Neutrophil (primary cell): ENCODE measurements at regions not wholly inside any gene's neighbourhood (a gene's known extent, or its start where the extent isn't known, plus 50 kb on each side); places are given as distances from the start of the nearest gene placed in this dataset.

Experiments
- H3K27ac ChIP-seq: fragments of 200-600 bp; sonication (generic); 2 replicates; pipeline ENCODE4 v1.5.1; 2016; ENCODE audit warnings: mild to moderate bottlenecking, moderate library complexity
- H3K27me3 ChIP-seq: fragments of 200-600 bp; sonication (generic); 2 replicates; pipeline ENCODE4 v1.6.0; 2016; ENCODE audit warnings: mild to moderate bottlenecking
- H3K36me3 ChIP-seq: fragments of 200-600 bp; sonication (generic); 2 replicates; pipeline ENCODE4 v1.5.1; 2017
- H3K4me1 ChIP-seq, 2 experiments: fragments of 200-600 bp in 1 of 2; sonication (generic) in 1 of 2; 1 replicate in 1 of 2; 2 replicates in 1 of 2; pipeline versions ENCODE4 v1.5.1 to v1.6.1; 2013 to 2016; ENCODE audit warnings: low read depth in 1 of 2, low read length in 1 of 2, mild to moderate bottlenecking in 1 of 2, moderate library complexity in 1 of 2; ENCODE audit not compliant: control insufficient read depth in 1 of 2, insufficient read depth in 1 of 2
- H3K4me3 ChIP-seq, 2 experiments: fragments of 200-600 bp in 1 of 2; sonication (generic) in 1 of 2; 1 replicate in 1 of 2; 2 replicates in 1 of 2; pipeline ENCODE4 v1.5.1; 2013 to 2016; ENCODE audit warnings: low read depth in 1 of 2, low read length in 1 of 2, mild to moderate bottlenecking in 1 of 2, moderate library complexity in 1 of 2
- H3K9me3 ChIP-seq: fragments of 200-600 bp; sonication (generic); 2 replicates; pipeline ENCODE4 v1.5.1; 2016
- TF ChIP-seq, protein P1 (sequence below): fragments of 200-600 bp; sonication (generic); IDR thresholded peaks from 2 replicates; pipeline ENCODE4 v1.5.1; 2016; ENCODE audit warnings: antibody characterized with exemption

DNA sequence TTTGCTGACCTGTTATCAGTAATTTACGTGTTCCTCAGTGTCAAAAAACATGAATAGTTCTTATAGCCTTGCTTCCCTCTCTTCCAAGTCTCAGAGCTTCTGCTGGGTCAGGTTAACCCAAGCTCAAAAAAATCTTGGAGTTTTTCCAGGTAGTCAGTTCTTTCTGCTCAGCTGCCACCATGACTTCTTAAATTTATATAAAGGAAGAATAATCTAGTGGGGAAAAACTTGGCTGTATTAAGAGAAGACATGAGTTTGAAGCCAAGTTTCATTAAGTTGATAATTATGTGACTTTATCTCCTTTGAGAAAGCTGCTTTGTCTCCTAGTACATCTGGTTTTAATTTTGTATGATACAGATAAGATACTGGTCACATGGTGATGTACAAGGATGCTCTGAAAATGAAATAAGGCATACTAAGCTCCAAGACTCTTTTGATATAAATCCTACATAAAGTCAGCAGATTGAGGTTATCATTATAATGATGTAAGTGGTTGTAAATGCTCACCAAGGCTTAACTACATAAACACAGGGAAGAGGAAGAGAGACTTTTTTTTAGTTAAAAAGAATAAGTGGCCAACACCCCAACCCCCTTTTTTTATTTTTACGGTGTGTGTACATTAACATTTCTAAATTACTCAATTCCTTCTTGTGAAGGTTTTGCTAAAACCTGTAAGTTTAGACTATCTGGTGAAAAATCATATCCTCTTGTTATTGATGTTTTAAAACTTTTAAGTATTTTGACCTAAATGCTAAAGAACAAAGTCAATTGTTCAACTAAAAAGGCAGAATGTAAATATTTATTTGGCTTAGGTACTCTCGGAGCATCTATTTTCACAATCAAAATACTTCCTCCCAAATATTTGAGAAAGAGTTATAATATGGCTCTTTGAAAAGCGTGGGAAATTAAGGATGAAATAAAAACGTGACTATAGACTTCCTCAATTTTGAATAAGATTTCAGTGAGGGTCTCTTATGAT lies 84.1 kb upstream of the SLC38A2 start:
- Histone ChIP-seq H3K9me3 (no peaks in the 10 kb centered on the region), H3K4me3 (no peak overlapping the region), H3K36me3 (no peaks in the 10 kb centered on the region), H3K4me1 (peaks cover 64 to 70% of the 10 kb centered on the region in 2 experiments), H3K27me3 (no peaks in the 10 kb centered on the region), H3K27ac (peak overlapping the region; percentile 69)
- TF ChIP-seq, protein P1, sequence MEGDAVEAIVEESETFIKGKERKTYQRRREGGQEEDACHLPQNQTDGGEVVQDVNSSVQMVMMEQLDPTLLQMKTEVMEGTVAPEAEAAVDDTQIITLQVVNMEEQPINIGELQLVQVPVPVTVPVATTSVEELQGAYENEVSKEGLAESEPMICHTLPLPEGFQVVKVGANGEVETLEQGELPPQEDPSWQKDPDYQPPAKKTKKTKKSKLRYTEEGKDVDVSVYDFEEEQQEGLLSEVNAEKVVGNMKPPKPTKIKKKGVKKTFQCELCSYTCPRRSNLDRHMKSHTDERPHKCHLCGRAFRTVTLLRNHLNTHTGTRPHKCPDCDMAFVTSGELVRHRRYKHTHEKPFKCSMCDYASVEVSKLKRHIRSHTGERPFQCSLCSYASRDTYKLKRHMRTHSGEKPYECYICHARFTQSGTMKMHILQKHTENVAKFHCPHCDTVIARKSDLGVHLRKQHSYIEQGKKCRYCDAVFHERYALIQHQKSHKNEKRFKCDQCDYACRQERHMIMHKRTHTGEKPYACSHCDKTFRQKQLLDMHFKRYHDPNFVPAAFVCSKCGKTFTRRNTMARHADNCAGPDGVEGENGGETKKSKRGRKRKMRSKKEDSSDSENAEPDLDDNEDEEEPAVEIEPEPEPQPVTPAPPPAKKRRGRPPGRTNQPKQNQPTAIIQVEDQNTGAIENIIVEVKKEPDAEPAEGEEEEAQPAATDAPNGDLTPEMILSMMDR = no peak

DNA sequence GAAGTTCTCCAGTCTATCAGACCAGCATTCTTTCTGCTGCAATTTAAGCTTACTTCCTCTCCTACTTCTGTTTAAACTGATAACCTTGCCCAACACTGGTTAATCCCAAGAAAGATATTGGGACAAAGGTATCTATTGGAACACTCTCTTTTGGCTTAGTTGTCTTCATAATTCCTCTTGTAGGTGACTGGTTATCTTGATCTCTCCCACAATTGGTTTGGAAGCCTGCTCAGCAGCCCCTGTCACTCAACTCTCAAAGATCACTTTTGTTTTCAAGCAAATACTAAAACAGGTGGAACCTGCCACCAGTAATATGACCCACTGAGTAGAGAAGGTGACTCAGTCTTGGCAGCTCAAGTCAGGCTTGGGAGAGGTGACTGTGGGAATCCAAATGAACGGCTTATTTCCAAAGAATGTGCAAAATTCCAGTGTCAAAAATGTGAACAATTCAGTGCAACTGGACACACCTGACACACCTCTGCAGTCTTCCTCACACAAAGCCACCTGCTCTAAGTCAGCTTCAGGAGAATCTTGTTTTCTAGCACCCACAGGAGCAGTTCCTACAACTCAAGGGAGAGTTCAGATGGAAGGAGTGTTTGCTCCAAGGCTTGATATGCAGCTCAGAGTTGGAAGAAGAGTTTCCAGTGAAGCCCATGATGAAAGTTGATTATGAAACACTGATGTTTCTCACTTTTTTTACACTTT lies 83.2 kb upstream of the SLC38A2 start:
- Histone ChIP-seq H3K4me3 (no peak overlapping the region), H3K36me3 (no peaks in the 10 kb centered on the region), H3K4me1 (peaks cover 61 to 66% of the 10 kb centered on the region in 2 experiments), H3K27ac (peak overlapping the region; percentile 69), H3K27me3 (no peaks in the 10 kb centered on the region), H3K9me3 (no peaks in the 10 kb centered on the region)
- TF ChIP-seq, protein P1 = no peak

DNA sequence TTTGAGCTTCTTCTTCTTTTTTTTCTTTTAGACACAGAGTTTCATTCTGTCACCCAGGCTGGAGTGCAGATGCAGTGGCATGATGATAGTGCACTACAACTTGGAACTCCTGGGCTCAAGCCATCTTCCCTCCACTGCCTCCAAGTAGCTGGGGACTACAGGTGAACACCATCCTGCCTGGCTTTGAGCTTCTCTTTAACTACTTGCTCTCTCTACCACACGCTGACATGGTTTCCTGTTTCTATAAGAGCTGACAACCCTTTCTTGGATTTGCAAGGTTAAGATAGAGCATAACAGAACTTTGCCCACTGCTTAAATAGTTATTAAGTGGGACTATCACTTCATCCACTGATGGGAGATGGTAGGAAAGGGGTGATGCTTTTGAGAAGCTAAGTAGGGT lies 82.4 kb upstream of the SLC38A2 start:
- Histone ChIP-seq H3K4me1 (peaks cover 61 to 66% of the 10 kb centered on the region in 2 experiments), H3K36me3 (no peaks in the 10 kb centered on the region), H3K9me3 (no peaks in the 10 kb centered on the region), H3K4me3 (no peak overlapping the region), H3K27ac (peak overlapping the region; percentile 69), H3K27me3 (no peaks in the 10 kb centered on the region)
- TF ChIP-seq, protein P1 = no peak

DNA sequence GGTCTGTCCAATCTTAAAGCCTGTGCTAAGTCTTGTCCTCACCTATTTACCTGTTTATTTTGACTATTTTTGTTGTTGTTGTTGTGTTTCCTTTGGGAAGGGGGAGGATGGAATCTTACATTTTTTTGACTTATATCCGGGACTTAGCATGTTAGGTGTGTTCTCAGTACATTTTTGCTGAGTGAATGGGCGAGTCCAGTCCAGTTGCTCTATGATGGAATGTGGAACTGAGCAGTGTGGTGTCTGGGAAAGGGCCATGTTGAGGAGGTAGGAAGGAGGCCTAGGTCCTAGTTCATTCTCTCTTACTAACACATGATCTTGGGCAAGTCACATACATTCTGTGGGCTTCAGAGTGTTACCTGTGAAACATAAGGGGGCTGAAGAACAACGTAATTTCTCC lies 80.9 kb upstream of the SLC38A2 start:
- no peaks in the 10 kb centered on the region for H3K36me3 ChIP-seq
- no peak overlapping the region for H3K4me3 ChIP-seq
- H3K4me1 ChIP-seq = peaks cover 47 to 53% of the 10 kb centered on the region in 2 experiments
- TF ChIP-seq, protein P1 = no peak
- no peaks in the 10 kb centered on the region for H3K27me3 ChIP-seq
- H3K9me3 ChIP-seq = no peaks in the 10 kb centered on the region
- no peak overlapping the region for H3K27ac ChIP-seq

DNA sequence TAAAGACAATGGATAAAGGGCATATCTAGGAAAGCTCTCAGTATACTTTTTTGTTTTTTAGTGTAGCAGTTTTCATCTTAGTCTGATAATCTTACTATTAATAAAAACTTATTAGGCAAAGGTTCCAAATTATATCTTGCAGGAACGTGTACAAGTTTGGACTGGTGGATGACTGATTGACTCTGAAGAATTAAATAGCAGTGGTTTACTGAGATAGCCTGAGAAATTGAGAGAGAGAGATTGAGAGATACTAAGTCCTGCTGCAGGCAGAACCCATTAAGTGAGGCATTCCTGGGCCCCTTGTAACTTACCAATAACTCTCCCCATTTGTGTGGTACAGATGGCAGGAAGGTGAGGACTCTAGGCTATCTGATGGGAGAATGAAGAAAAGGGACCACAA lies 80.2 kb upstream of the SLC38A2 start:
- Histone ChIP-seq H3K9me3 (no peaks in the 10 kb centered on the region), H3K4me1 (peaks cover 40 to 47% of the 10 kb centered on the region in 2 experiments), H3K27me3 (no peaks in the 10 kb centered on the region), H3K36me3 (no peaks in the 10 kb centered on the region), H3K4me3 (no peak overlapping the region), H3K27ac (no peak overlapping the region)
- TF ChIP-seq, protein P1 = no peak
